ENCODE measurements at regions not wholly inside any gene's neighbourhood (a gene's known extent, or its start where the extent isn't known, plus 50 kb on each side); places are given as distances from the start of the nearest gene placed in this dataset.
"Not testable (repeated sequence)": the region's sequence is repeated elsewhere in the genome, so short reads cannot be mapped to it uniquely, and the experiment has no call there.

GRCh38 chrX:63186137-63186536, 165.0 kb downstream of the SPIN4 start:
- DNase-seq (ENCODE audit: low read depth, low spot score), result no peak

- not testable (repeated sequence) for DNase-seq (ENCODE audit: low read depth, low spot score)
Measured at GRCh38 chrX:63179852-63180251, 171.3 kb downstream of the SPIN4 start.

GRCh38 chrX:63176578-63176977, 174.6 kb downstream of the SPIN4 start:
- not testable (repeated sequence) for DNase-seq (ENCODE audit: low read depth, low spot score)

DNA sequence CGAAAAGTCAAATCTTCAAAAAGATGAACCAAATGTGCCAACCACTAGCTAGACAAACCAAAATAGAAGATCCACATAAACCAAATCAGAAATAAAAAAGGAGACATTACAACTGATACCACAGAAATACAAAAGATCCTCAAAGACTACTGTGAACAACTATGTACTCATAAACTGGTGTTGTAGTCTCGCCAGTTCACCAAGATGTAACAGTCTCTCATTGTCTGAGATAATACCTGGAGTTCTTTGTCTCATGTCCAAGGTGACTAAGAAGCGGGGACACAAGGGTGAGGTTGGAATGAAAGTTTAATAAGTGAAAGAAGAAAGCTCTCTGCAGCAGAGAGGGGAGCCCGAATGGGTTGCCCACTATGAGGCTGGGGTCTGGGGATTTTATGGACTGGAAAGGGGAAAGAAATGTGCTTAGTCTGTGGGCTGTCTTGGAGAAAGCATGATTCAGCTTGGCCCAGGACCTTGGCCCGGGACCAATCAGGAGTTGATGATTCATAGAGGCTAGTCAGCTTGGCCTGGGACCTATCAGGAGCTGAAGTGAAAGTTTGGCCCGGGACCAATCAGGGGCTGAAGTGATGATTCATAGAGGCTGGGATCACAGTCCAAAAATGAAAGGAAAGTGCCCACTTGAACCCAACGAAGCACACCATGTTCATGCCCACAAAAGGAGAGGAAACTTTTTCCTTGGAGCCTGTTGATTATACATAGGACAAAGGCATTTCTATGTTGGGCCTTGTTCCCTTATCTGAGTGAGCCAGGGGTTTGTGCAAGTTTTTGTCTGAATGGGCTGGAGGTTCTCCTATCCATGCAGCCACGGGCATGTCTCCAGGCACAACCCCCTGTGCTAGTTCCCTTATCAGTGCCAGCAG, 177.1 kb downstream of the SPIN4 start:
- DNase-seq (ENCODE audit: low read depth, low spot score), result not testable (repeated sequence)

GRCh38 chrX:63169416-63169815, 181.7 kb downstream of the SPIN4 start:
- DNase-seq (ENCODE audit: low read depth, low spot score), result not testable (repeated sequence)

DNA sequence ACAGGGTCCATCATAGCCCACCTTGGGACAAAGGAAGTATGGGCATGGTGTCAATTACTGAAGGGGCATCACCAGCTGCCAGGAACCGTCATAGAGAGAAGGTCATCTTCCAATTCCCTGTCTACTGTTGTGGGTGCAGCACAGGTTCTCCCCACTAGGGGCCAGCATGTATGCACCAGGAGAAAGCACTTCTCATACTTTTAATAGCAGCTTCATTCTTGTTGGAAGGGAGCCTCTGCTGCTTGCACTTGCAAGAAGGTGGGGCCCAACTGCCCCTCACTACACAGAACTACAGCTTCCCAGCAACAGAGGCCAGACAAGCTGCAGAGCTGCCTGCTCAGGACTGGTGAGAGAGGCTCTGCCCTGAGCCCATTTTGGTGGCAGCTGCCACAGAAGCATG, 182.2 kb downstream of the SPIN4 start:
- DNase-seq (ENCODE audit: low read depth, low spot score), result not testable (repeated sequence)

DNA sequence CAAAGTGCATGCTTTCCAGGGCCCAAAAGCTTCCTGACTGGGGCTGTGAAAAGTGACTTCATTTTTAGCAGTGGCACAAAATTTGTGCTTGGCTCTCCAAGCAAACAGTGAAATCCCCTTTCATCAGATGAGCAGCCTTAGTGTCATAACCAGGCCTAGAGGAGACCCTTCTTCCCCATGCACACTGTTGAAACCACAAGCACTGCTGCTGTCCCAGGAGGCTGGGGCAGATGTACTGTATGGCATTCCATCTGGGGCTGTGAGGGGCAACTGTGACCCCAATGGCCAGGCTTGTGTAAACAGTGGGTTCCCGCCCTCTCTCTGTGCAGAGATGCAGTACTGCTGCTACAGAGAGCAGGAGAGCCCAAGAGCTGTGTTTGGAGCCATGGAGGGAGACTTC, 184.1 kb downstream of the SPIN4 start:
- not testable (repeated sequence) for DNase-seq (ENCODE audit: low read depth, low spot score)

- not testable (repeated sequence) for DNase-seq (ENCODE audit: low read depth, low spot score)
Measured at GRCh38 chrX:63160994-63161393, 190.1 kb downstream of the SPIN4 start.

DNA sequence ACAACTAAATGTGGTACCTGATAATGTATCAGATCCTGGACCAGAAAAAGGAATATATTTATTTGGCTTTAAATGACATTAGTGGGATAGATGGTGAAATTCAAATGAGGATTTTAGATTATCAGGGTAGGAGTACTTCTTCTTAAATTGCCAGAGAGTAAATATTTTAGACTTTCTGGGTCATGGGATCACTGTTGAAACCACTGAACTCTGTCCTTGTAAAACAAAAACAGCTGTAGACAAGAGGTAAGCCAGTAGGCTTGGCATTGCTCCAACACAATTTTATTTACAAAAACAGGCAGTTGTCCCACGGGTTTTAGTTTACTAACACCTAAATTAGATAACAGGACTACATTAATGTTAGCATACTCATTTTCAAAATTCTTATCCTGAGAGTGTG, 190.8 kb downstream of the SPIN4 start:
- not testable (repeated sequence) for DNase-seq (ENCODE audit: low read depth, low spot score)

GRCh38 chrX:63145526-63145925, 205.6 kb downstream of the SPIN4 start:
- not testable (repeated sequence) for DNase-seq (ENCODE audit: low read depth, low spot score)

DNA sequence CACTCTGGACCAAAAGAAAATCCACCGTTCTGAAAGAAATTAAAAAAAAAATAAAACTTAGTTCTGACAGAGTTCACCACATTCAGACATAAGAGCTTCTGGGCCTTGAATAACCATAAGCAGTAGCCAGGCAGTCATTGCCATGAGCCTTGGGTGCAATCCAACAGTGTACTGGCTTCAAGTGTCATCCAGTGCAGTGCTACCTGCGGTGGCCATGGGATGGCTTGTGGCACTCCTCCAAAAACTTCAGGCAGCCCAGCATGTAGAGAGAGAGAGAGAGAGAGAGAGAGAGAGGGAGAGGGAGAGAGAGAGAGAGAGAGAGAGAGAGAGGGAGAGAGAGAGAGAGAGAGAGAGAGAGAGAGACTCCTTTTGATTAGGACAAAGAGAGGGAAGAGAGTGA, 208.5 kb downstream of the SPIN4 start:
- not testable (repeated sequence) for DNase-seq (ENCODE audit: low read depth, low spot score)

DNA sequence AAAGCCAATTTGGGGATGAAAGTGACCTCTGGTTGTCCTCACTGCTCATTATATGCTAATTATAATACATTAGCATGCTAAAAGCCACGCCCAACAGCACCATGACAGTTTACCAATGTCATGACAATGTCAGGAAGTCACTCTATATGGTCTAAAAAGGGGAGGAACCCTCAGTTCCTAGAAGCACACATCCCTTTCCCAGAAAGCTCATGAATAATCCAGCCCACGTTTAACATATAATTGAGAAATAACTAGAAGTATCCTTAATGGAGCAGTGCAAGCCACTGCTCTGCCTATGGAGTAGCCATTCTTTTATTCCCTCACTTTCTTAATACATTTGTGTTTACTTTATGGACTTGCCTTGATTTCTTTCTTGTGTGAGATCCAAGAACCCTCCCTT, 215.3 kb downstream of the SPIN4 start:
- DNase-seq (ENCODE audit: low read depth, low spot score), result not testable (repeated sequence)

DNA sequence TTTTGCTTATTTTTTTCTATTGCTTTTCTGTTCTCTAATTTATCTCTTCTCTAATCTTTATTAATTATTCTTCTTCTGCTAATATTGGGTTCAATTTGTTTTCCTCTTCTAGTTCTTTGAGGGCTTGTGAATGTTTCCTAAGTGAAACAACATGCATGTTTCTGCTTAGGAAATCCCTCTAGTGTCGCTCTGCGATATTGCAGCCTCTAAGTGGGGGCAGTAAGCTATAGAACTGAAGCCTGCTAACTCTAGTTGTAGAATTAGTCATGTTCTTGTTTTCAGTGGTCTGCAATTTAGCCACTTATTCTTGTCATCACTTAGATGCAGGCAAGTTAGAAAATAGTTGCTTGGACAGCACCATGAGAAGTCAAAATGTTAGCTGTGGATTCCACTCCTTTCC, 222.6 kb downstream of the SPIN4 start:
- DNase-seq (ENCODE audit: low read depth, low spot score), result no peak

GRCh38 chrX:63115196-63115595, 235.9 kb downstream of the SPIN4 start:
- DNase-seq (ENCODE audit: low read depth, low spot score), result no peak

DNA sequence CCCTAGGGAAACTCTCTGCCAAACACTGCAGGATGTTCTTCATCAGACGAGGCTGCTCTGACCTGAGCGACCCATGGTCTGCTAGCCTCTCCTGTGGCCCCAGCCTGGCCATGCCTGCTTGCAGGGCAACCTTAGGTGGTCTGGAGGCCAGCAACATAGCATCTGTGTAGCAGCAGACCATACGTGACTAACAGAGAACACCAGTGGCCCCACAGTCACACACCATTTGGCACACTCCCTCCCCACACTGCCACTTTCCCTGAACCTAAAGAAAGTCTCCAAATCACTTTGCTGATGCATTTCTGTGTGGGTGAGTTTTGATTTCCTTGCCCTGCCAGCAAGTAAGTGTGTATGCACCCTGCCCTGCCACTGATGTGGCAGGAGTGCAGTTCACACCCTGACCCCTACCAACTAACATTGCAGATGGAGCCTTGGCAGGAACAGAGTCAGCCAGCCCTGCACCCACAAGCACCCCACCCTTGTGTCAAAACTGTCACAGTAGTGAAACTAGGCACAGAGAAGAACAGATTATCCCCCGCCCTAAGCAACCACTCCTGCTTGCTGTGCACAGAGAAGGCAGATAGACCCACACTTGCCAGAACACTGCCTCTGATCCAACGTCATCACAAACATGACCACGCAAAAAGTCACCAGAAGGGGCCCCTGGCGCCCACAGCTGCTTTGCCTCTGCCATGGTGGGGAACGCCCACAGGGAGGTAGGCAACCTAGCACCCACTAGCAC, 249.1 kb downstream of the SPIN4 start:
- no peak for DNase-seq (ENCODE audit: low read depth, low spot score)

GRCh38 chrX:63058204-63058603, 292.9 kb downstream of the SPIN4 start:
- no peak for DNase-seq (ENCODE audit: low read depth, low spot score)

- no peak for DNase-seq (ENCODE audit: low read depth, low spot score)
Measured at GRCh38 chrX:63050225-63050624, 300.9 kb downstream of the SPIN4 start.

GRCh38 chrX:63032811-63033210, 318.3 kb downstream of the SPIN4 start:
- no peak for DNase-seq (ENCODE audit: low read depth, low spot score)

DNA sequence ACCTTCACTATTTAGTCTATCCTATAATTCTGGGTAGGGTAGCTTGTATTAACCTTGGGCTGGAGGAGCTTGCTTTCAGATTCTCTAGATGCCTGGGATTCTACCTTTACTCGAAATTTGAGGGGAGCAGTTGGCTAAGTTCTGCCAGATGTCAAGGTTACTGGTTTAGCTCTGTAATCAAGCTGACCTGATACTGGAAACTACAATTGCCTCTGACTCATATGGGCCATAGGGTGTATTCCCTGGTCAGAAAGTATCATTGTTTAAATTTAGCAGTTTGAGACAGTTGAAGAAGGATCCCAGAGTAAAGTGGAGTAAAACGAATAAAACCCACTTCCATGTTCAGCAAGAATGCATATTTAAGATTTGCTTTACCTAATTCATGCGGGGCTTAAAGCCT, 337.6 kb downstream of the SPIN4 start:
- DNase-seq (ENCODE audit: low read depth, low spot score), result no peak

GRCh38 chrX:63012574-63012973, 338.6 kb downstream of the SPIN4 start:
- DNase-seq (ENCODE audit: low read depth, low spot score), result no peak

GRCh38 chrX:63000196-63000595, 350.9 kb downstream of the SPIN4 start:
- not testable (repeated sequence) for DNase-seq (ENCODE audit: low read depth, low spot score)
